Osteocyte (in vitro differentiated cells): ENCODE measurements at regions not wholly inside any gene's neighbourhood (a gene's known extent, or its start where the extent isn't known, plus 50 kb on each side); places are given as distances from the start of the nearest gene placed in this dataset.

ENCODE experiments used
- DNase-seq: peaks from one replicate; pipeline ENCODE4 v3.0.0; 2021; ENCODE audit warnings: mixed read lengths; ENCODE audit not compliant: unreplicated experiment; ENCODE audit errors: extremely low spot score
- H3K27ac Mint-ChIP-seq: one replicate; pipeline ENCODE4 v1.8.0; 2021; ENCODE audit warnings: mild to moderate bottlenecking, mixed read lengths; ENCODE audit not compliant: unreplicated experiment
- H3K27me3 Mint-ChIP-seq: one replicate; pipeline ENCODE4 v1.8.0; 2021; ENCODE audit warnings: mixed read lengths; ENCODE audit not compliant: unreplicated experiment
- H3K36me3 Mint-ChIP-seq: one replicate; pipeline ENCODE4 v1.8.0; 2021; ENCODE audit warnings: mixed read lengths; ENCODE audit not compliant: unreplicated experiment
- H3K4me1 Mint-ChIP-seq: one replicate; pipeline ENCODE4 v1.8.0; 2021; ENCODE audit warnings: mixed read lengths; ENCODE audit not compliant: unreplicated experiment
- H3K4me3 Mint-ChIP-seq: one replicate; pipeline ENCODE4 v1.8.0; 2021; ENCODE audit warnings: mild to moderate bottlenecking, moderate library complexity, mixed read lengths; ENCODE audit not compliant: unreplicated experiment
- H3K9me3 Mint-ChIP-seq: one replicate; pipeline ENCODE4 v1.8.0; 2021; ENCODE audit warnings: mixed read lengths; ENCODE audit not compliant: unreplicated experiment
- CTCF ChIP-seq: fragments of 200-600 bp; sonication (generic); IDR thresholded peaks from 2 replicates; pipeline ENCODE4 v1.5.0; 2021; ENCODE audit warnings: antibody characterized with exemption, mild to moderate bottlenecking, moderate library complexity

GRCh38 chr1:188463919-188464318 is 1635.2 kb downstream of the PLA2G4A start:
- H3K27me3 Mint-ChIP-seq, result no peaks in the 10 kb centered on the region
- DNase-seq, result no peak
- no peak overlapping the region for H3K4me3 Mint-ChIP-seq
- no peak overlapping the region for H3K27ac Mint-ChIP-seq
- peak; percentile 45 for TF ChIP-seq CTCF
- no peaks in the 10 kb centered on the region for H3K36me3 Mint-ChIP-seq
- H3K4me1 Mint-ChIP-seq, result no peaks in the 10 kb centered on the region
- peaks cover 4% of the 10 kb centered on the region for H3K9me3 Mint-ChIP-seq

GRCh38 chr1:188466539-188466938 is 1637.8 kb downstream of the PLA2G4A start:
- no peaks in the 10 kb centered on the region for H3K9me3 Mint-ChIP-seq
- no peaks in the 10 kb centered on the region for H3K36me3 Mint-ChIP-seq
- H3K4me1 Mint-ChIP-seq, result no peaks in the 10 kb centered on the region
- no peak overlapping the region for H3K27ac Mint-ChIP-seq
- no peak overlapping the region for H3K4me3 Mint-ChIP-seq
- no peak for TF ChIP-seq CTCF
- no peak for DNase-seq
- no peaks in the 10 kb centered on the region for H3K27me3 Mint-ChIP-seq

- Mint-ChIP-seq H3K4me1 (peaks cover 19% of the 10 kb centered on the region), H3K27me3 (no peaks in the 10 kb centered on the region), H3K36me3 (no peaks in the 10 kb centered on the region), H3K9me3 (peaks cover 10% of the 10 kb centered on the region), H3K27ac (no peak overlapping the region), H3K4me3 (no peak overlapping the region)
- no peak for TF ChIP-seq CTCF
- DNase-seq, result no peak
Observed at GRCh38 chr1:188476606-188477005, 1647.9 kb downstream of the PLA2G4A start.

- no peaks in the 10 kb centered on the region for H3K27me3 Mint-ChIP-seq
- peak; percentile 45 for TF ChIP-seq CTCF
- no peak for DNase-seq
- peak overlapping the region; percentile 75 for H3K27ac Mint-ChIP-seq
- no peaks in the 10 kb centered on the region for H3K9me3 Mint-ChIP-seq
- no peak overlapping the region for H3K4me3 Mint-ChIP-seq
- no peaks in the 10 kb centered on the region for H3K36me3 Mint-ChIP-seq
- H3K4me1 Mint-ChIP-seq, result peaks cover 18% of the 10 kb centered on the region
Observed at GRCh38 chr1:188489336-188490112, 1660.8 kb downstream of the PLA2G4A start.

- TF ChIP-seq CTCF, result no peak
- no peak overlapping the region for H3K4me3 Mint-ChIP-seq
- no peaks in the 10 kb centered on the region for H3K4me1 Mint-ChIP-seq
- H3K27me3 Mint-ChIP-seq, result no peaks in the 10 kb centered on the region
- no peak for DNase-seq
- H3K9me3 Mint-ChIP-seq, result peaks cover 7% of the 10 kb centered on the region
- no peaks in the 10 kb centered on the region for H3K36me3 Mint-ChIP-seq
- H3K27ac Mint-ChIP-seq, result no peak overlapping the region
Observed at GRCh38 chr1:188496506-188496905, 1667.8 kb downstream of the PLA2G4A start.
